Nephron (organoid): ENCODE measurements at regions not wholly inside any gene's neighbourhood (a gene's known extent, or its start where the extent isn't known, plus 50 kb on each side); places are given as distances from the start of the nearest gene placed in this dataset.

Source experiments
- H3K27ac Mint-ChIP-seq, 3 experiments: 2 replicates each; pipeline ENCODE4 v1.8.0; 2020; ENCODE audit warnings: mixed read lengths in 3 of 3, mild to moderate bottlenecking in 2 of 3, moderate library complexity in 1 of 3
- H3K27me3 Mint-ChIP-seq: 2 replicates; pipeline ENCODE4 v1.8.0; 2021; ENCODE audit warnings: low read depth, mild to moderate bottlenecking, moderate library complexity, mixed read lengths
- H3K36me3 Mint-ChIP-seq: 2 replicates; pipeline ENCODE4 v1.8.0; 2020; ENCODE audit warnings: low read depth, mixed read lengths
- H3K4me1 Mint-ChIP-seq: 2 replicates; pipeline ENCODE4 v1.8.0; 2020; ENCODE audit warnings: mixed read lengths
- H3K4me3 Mint-ChIP-seq, 3 experiments: 2 replicates each; pipeline ENCODE4 v1.8.0; 2020; ENCODE audit warnings: mild to moderate bottlenecking in 3 of 3, mixed read lengths in 3 of 3, moderate library complexity in 2 of 3
- H3K9me3 Mint-ChIP-seq: 2 replicates; pipeline ENCODE4 v1.8.0; 2020; ENCODE audit warnings: mixed read lengths
- CTCF ChIP-seq, 3 experiments: fragments of 200-600 bp; sonication (generic); IDR thresholded peaks; one replicate each; pipeline ENCODE4 v1.5.0; 2021; ENCODE audit warnings: antibody characterized with exemption in 3 of 3; ENCODE audit not compliant: unreplicated experiment in 3 of 3

- H3K27me3 Mint-ChIP-seq = no peaks in the 10 kb centered on the region
- no peak for TF ChIP-seq CTCF (IDR thresholded peaks at IDR 0.05; ENCODE audit: unreplicated experiment in 3 of 3)
- H3K27ac Mint-ChIP-seq = peak overlapping the region; percentile 29 to 85 (median 37)
- peaks cover 4% of the 10 kb centered on the region for H3K36me3 Mint-ChIP-seq
- no peak overlapping the region for H3K4me3 Mint-ChIP-seq
- peaks cover 36% of the 10 kb centered on the region for H3K4me1 Mint-ChIP-seq
- peaks cover 3% of the 10 kb centered on the region for H3K9me3 Mint-ChIP-seq
Measured at GRCh38 chr2:43123028-43123427, 103.4 kb downstream of the ZFP36L2 start.

- peak overlapping the region; percentile 54 to 85 (median 69) for H3K27ac Mint-ChIP-seq
- no peak overlapping the region for H3K4me3 Mint-ChIP-seq
- peaks cover 43% of the 10 kb centered on the region for H3K4me1 Mint-ChIP-seq
- peaks cover 3% of the 10 kb centered on the region for H3K9me3 Mint-ChIP-seq
- H3K27me3 Mint-ChIP-seq = no peaks in the 10 kb centered on the region
- TF ChIP-seq CTCF (IDR thresholded peaks at IDR 0.05; ENCODE audit: unreplicated experiment in 3 of 3) = no peak
- peaks cover 4% of the 10 kb centered on the region for H3K36me3 Mint-ChIP-seq
Measured at GRCh38 chr2:43121580-43122314, 104.7 kb downstream of the ZFP36L2 start.

- no peak for TF ChIP-seq CTCF (IDR thresholded peaks at IDR 0.05; ENCODE audit: unreplicated experiment in 3 of 3)
- Mint-ChIP-seq H3K4me3 (no peak overlapping the region), H3K4me1 (peaks cover 42% of the 10 kb centered on the region)
Measured at GRCh38 chr2:43119303-43119702, 107.1 kb downstream of the ZFP36L2 start.

GRCh38 chr2:43117521-43118143 is 108.8 kb downstream of the ZFP36L2 start:
- Mint-ChIP-seq H3K4me3 (no peak overlapping the region), H3K27me3 (no peaks in the 10 kb centered on the region), H3K27ac (peak overlapping the region in 2 of 3 experiments; percentile 50 to 90), H3K36me3 (peaks cover 4% of the 10 kb centered on the region), H3K9me3 (peaks cover 6% of the 10 kb centered on the region), H3K4me1 (peaks cover 44% of the 10 kb centered on the region)
- no peak for TF ChIP-seq CTCF (IDR thresholded peaks at IDR 0.05; ENCODE audit: unreplicated experiment in 3 of 3)

More at GRCh38 chr2:43119303-43119702, 107.1 kb downstream of the ZFP36L2 start:
- Mint-ChIP-seq H3K9me3 (peaks cover 6% of the 10 kb centered on the region), H3K36me3 (peaks cover 4% of the 10 kb centered on the region), H3K27me3 (no peaks in the 10 kb centered on the region), H3K27ac (peak overlapping the region in 1 of 3 experiments; percentile 42)

GRCh38 chr2:43116988-43117387 is 109.4 kb downstream of the ZFP36L2 start:
- TF ChIP-seq CTCF (IDR thresholded peaks at IDR 0.05; ENCODE audit: unreplicated experiment in 3 of 3) = no peak
- Mint-ChIP-seq H3K4me1 (peaks cover 38% of the 10 kb centered on the region), H3K36me3 (peaks cover 4% of the 10 kb centered on the region), H3K9me3 (peaks cover 6% of the 10 kb centered on the region), H3K4me3 (no peak overlapping the region), H3K27me3 (no peaks in the 10 kb centered on the region), H3K27ac (peak overlapping the region in 1 of 3 experiments; percentile 50)
